Erythroblast (primary cell): ENCODE measurements at regions not wholly inside any gene's neighbourhood (a gene's known extent, or its start where the extent isn't known, plus 50 kb on each side); places are given as distances from the start of the nearest gene placed in this dataset.

Experiments used
- DNase-seq, 2 experiments: peaks; one replicate each; lab custom pipeline; 2025; lab: John Stamatoyannopoulos, UW
- GATA1 ChIP-seq: IDR thresholded peaks from 2 replicates; pipeline ENCODE4 v1.6.1; 2011; ENCODE audit warnings: low read depth, mild to moderate bottlenecking, control low read depth, low read length, moderate library complexity
- POLR2A ChIP-seq: IDR thresholded peaks from 2 replicates; pipeline ENCODE4 v1.6.1; 2011; ENCODE audit warnings: mild to moderate bottlenecking, low read length

- no peak for DNase-seq
- no peak for TF ChIP-seq GATA1
- no peak for TF ChIP-seq POLR2A
Measured at GRCh38 chr10:47150581-47150980, 149.4 kb upstream of the GDF10 start.

GRCh38 chr10:47151920-47152319, 148.1 kb upstream of the GDF10 start:
- TF ChIP-seq POLR2A (no peak), GATA1 (no peak)
- DNase-seq = no peak

GRCh38 chr10:47152861-47153349, 147.1 kb upstream of the GDF10 start:
- TF ChIP-seq GATA1 (no peak), POLR2A (no peak)
- no peak for DNase-seq

GRCh38 chr10:47154762-47155161, 145.2 kb upstream of the GDF10 start:
- no peak for DNase-seq
- TF ChIP-seq POLR2A = no peak
- TF ChIP-seq GATA1 = no peak

- TF ChIP-seq GATA1 (no peak), POLR2A (no peak)
- DNase-seq = no peak
Measured at GRCh38 chr10:47156873-47157272, 143.1 kb upstream of the GDF10 start.

GRCh38 chr10:47158116-47159071, 141.6 kb upstream of the GDF10 start:
- TF ChIP-seq POLR2A = no peak
- TF ChIP-seq GATA1 = no peak
- DNase-seq = no peak

- TF ChIP-seq GATA1 (no peak), POLR2A (no peak)
- DNase-seq = no peak
Measured at GRCh38 chr10:47159361-47160260, 140.4 kb upstream of the GDF10 start.

GRCh38 chr10:47160261-47160908, 139.6 kb upstream of the GDF10 start:
- TF ChIP-seq GATA1 (no peak), POLR2A (no peak)
- no peak for DNase-seq

- DNase-seq = no peak
- no peak for TF ChIP-seq GATA1
- TF ChIP-seq POLR2A = no peak
Measured at GRCh38 chr10:47160967-47161366, 139.0 kb upstream of the GDF10 start.

- no peak for DNase-seq
- no peak for TF ChIP-seq POLR2A
- TF ChIP-seq GATA1 = no peak
Measured at GRCh38 chr10:47161465-47161864, 138.5 kb upstream of the GDF10 start.

GRCh38 chr10:47164126-47164799, 135.7 kb upstream of the GDF10 start:
- TF ChIP-seq GATA1 (no peak), POLR2A (no peak)
- DNase-seq = no peak

- no peak for TF ChIP-seq POLR2A
- no peak for DNase-seq
Measured at GRCh38 chr10:47164800-47165128, 135.2 kb upstream of the GDF10 start.

GRCh38 chr10:47165168-47165710, 134.8 kb upstream of the GDF10 start:
- no peak for DNase-seq
- TF ChIP-seq POLR2A = no peak
- no peak for TF ChIP-seq GATA1
